ENCODE measurements at regions not wholly inside any gene's neighbourhood (a gene's known extent, or its start where the extent isn't known, plus 50 kb on each side); places are given as distances from the start of the nearest gene placed in this dataset.

DNA sequence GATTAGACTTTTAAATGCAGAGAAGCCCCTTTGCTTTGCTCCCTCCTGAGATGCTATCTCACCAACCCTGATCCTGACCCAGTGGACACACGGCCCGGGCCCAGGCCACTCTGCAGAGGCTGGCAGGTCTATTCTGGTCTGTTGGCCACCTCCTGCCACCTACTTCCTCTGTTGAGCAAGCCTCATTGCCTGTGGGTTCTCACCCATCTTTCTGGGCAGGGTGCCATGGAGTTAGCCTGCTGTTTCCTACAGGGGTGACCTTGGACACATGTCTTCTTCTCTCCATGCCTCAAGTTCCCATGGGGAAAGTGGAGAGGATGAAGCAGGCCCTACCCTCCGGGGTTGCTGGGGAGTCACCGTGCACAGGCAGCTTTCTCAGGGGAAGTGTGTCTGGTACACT lies 266.2 kb upstream of the IRX1 start:
- TF ChIP-seq CTCF (conservative IDR thresholded peaks at IDR 0.05; ENCODE audit: low read depth in 2 of 2) (no peak), CREB1 (CRISPR knock-in tag; IDR thresholded peaks at IDR 0.05; ENCODE audit: low read depth) (no peak), EZH2 (IDR thresholded peaks at IDR 0.05; ENCODE audit: low read depth, unreplicated experiment) (no peak), POLR2AphosphoS5 (IDR thresholded peaks at IDR 0.05; ENCODE audit: low read depth) (no peak), ETS1 (IDR thresholded peaks at IDR 0.05) (no peak), NANOG (IDR thresholded peaks at IDR 0.05; ENCODE audit: borderline replicate concordance) (no peak)
